ENCODE measurements at regions not wholly inside any gene's neighbourhood (a gene's known extent, or its start where the extent isn't known, plus 50 kb on each side); places are given as distances from the start of the nearest gene placed in this dataset.
"Not testable (repeated sequence)": the region's sequence is repeated elsewhere in the genome, so short reads cannot be mapped to it uniquely, and the experiment has no call there.

GRCh38 chr1:125064029-125064428 is 3879.3 kb downstream of the SRGAP2C start:
- DNase-seq (ENCODE audit: low spot score): not testable (repeated sequence)

- no peak for DNase-seq (ENCODE audit: low spot score)
Measured at GRCh38 chr1:125064481-125064880, 3879.7 kb downstream of the SRGAP2C start.

GRCh38 chr1:125065092-125065820 is 3880.5 kb downstream of the SRGAP2C start:
- no peak for DNase-seq (ENCODE audit: low spot score)

DNA sequence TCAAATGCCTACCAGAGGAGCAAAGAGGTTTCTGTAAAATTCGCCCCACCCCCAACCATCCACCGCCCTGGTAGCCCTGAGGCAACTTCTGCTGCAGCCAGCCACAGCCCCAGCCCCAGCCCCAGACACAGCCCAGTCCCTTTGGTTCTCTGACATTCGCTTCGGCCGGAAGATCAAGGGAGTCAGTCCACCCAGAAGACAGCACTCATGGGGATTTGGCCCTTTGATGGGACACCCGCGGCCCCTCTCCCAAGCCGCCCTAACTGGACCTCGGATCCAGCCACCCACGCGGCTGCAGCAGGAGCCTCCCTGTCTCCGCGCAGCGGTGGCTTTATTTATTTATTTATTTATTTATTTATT is 3881.0 kb downstream of the SRGAP2C start:
- DNase-seq (ENCODE audit: low spot score): no peak

- DNase-seq (ENCODE audit: low spot score): no peak
Measured at GRCh38 chr1:125066385-125066784, 3881.6 kb downstream of the SRGAP2C start.

- DNase-seq (ENCODE audit: low spot score): not testable (repeated sequence)
Measured at GRCh38 chr1:125066849-125067248, 3882.1 kb downstream of the SRGAP2C start.

DNA sequence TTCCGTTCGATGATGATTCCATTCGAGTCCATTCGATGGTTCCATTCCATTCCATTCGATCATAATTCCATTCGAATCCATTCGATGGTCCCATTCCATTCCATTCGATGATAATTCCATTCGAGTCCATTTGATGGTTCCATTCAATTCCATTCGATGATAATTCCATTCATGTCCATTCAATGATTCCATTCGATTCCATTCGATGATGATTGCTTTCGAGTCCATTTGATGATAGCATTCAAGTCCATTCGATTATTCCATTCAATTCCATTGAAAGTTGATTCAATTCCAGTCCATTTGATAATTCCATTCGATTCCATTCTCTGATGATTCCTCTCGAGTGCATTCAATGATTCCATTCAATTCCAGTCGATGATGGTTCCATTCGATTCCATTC is 3895.3 kb downstream of the SRGAP2C start:
- peak; percentile 16 for DNase-seq (ENCODE audit: low spot score)

- no peak for DNase-seq (ENCODE audit: low spot score)
Measured at GRCh38 chr1:125085720-125086591, 3901.2 kb downstream of the SRGAP2C start.

DNA sequence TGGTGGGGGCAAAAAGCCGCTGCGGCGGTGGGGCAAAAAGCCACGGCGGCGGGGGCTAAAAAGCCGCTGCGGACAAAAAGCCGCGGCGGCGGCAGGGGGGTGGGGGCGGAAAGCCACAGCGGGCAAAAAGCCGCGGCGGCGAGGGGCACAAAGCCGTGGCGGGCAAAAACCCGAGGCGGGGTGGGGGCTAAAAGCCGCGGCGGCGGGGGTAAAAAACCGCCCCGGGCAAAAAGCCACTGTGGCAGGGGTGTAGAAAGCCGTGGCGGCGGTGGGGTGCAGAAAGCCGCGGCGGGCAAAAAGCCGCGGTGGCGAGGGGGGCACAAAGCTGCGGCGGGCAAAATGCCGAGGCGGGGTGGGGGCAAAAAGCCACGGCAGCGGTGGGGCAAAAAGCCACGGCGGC is 3901.8 kb downstream of the SRGAP2C start:
- DNase-seq (ENCODE audit: low spot score): no peak

GRCh38 chr1:125087247-125087646 is 3902.5 kb downstream of the SRGAP2C start:
- DNase-seq (ENCODE audit: low spot score): no peak

DNA sequence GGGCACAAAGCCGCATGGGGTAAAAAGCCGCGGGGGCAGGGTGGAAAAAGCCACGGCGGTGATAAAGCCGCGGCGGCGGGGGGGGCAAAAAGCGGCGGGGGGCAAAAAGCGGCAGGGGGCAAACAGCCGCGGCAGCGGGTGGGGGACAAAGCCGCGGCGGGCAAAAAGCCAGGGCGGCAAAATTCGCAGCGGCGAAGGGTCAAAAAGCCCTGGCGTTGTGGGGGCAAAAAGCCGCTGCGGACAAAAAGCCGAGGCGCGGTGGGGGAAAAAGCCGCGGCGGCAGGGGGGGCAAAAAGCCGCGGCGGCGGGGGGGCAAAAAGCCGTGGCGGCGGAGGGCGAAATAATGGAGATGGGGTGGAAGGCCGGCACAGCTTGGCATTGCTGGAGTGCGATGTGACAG is 3902.9 kb downstream of the SRGAP2C start:
- DNase-seq (ENCODE audit: low spot score): no peak

GRCh38 chr1:125118147-125118993 is 3933.6 kb downstream of the SRGAP2C start:
- DNase-seq (ENCODE audit: low spot score): no peak

- DNase-seq (ENCODE audit: low spot score): no peak
Measured at GRCh38 chr1:125119024-125119441, 3934.3 kb downstream of the SRGAP2C start.

DNA sequence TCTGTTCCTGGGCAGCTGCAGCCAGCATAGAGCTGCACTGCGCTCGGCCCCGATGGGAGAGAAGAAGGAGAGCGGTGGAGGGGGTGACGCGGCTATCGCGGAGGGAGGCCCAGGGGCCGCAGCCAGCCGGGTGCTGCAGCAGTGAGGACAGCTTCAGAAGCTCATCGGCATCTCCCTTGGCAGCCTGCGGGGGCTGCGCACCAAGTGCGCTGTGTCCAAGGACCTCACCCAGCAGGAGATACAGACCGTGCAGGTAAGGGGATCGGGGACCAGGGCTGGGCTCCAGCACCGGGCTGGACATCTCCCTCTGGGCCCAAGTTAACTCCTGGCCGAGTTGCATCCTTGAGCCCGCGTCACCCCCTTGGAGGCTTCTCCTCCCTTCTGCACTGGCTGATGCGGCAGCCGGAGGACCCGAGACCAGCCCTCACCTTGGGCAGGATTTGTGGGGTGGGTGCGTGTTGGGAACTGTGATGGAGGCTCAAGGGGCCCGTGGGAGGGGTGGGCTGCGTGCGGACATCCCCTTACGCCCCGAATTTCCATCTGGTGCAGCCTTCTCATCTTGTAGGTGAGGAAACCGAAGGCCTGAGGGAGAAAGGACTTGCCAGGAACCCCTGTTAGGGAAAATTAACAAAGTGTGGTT is 3934.9 kb downstream of the SRGAP2C start:
- not testable (repeated sequence) for DNase-seq (ENCODE audit: low spot score)

DNA sequence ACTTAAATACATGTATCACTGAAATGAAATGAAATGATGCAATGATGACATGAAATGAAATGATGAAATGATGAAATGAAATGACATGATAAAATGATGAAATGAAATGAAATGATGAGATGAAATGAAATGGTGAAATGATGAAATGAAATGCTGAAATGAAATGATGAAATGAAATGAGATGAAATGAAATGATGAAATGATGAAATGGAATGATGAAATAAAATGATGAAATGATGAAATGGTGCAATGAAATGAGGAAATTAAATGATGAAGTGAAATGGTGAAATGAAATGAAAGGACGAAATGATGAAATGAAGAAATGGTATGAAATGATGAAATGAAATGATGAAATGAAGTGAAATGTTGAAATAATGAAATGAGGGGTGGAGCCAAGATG is 3937.8 kb downstream of the SRGAP2C start:
- DNase-seq (ENCODE audit: low spot score): not testable (repeated sequence)

All from H4 (cell line).